ENCODE measurements at regions not wholly inside any gene's neighbourhood (a gene's known extent, or its start where the extent isn't known, plus 50 kb on each side); places are given as distances from the start of the nearest gene placed in this dataset.
"Not testable (repeated sequence)": the region's sequence is repeated elsewhere in the genome, so short reads cannot be mapped to it uniquely, and the experiment has no call there.

- no peak overlapping the region for H3K27ac ChIP-seq (ENCODE audit: low read length, poor library complexity, severe bottlenecking)
- H3K23ac ChIP-seq (ENCODE audit: low read length in 2 of 2): no peak overlapping the region
- no peak overlapping the region for H3K9ac ChIP-seq (ENCODE audit: low read length)
- H2BK5ac ChIP-seq (ENCODE audit: low read depth, low read length, poor library complexity, severe bottlenecking): no peak overlapping the region
- no peaks in the 10 kb centered on the region for H3K36me3 ChIP-seq (ENCODE audit: control insufficient read depth in 1 of 2, insufficient read depth in 2 of 2, low read depth in 1 of 2, low read length in 2 of 2)
- H3K4me1 ChIP-seq (ENCODE audit: control insufficient read depth, insufficient read depth, low read depth, low read length): no peaks in the 10 kb centered on the region
- H4K8ac ChIP-seq (ENCODE audit: low read length): no peak overlapping the region
- no peak overlapping the region for H2BK120ac ChIP-seq (ENCODE audit: low read depth, low read length)
- no peak overlapping the region for H3K18ac ChIP-seq (ENCODE audit: low read depth in 1 of 2, low read length in 2 of 2)
- H3K14ac ChIP-seq (ENCODE audit: low read length in 2 of 2): no peak overlapping the region
- no peak overlapping the region for H2AFZ ChIP-seq (ENCODE audit: low read depth, low read length)
- H2BK12ac ChIP-seq (ENCODE audit: low read length in 2 of 2): no peak overlapping the region
- H3K4me2 ChIP-seq (ENCODE audit: low read length, poor library complexity, severe bottlenecking): no peak overlapping the region
- H2AK5ac ChIP-seq (ENCODE audit: low read length, severe bottlenecking): no peak overlapping the region
- H2BK15ac ChIP-seq (ENCODE audit: low read depth, poor library complexity, severe bottlenecking): no peak overlapping the region
- H4K91ac ChIP-seq (ENCODE audit: low read length): no peak overlapping the region
- H3K4ac ChIP-seq (ENCODE audit: low read depth in 1 of 2, low read length in 2 of 2): no peak overlapping the region
- no peak overlapping the region for H3K4me3 ChIP-seq (ENCODE audit: insufficient read depth in 1 of 2, low read depth in 1 of 2, low read length in 2 of 2)
- no peaks in the 10 kb centered on the region for H3K9me3 ChIP-seq (ENCODE audit: control insufficient read depth, low read length)
- 82% methylated on average over 6 of the region's 6 CpGs for WGBS
- no peaks in the 10 kb centered on the region for H3K79me1 ChIP-seq (replicated peaks; ENCODE audit: low read length, poor library complexity, severe bottlenecking)
- peaks cover 0 to 40% of the 10 kb centered on the region in 2 experiments for H3K27me3 ChIP-seq (ENCODE audit: control insufficient read depth in 1 of 2, insufficient read depth in 1 of 2, low read length in 2 of 2)
- DNase-seq: no peak
Measured at GRCh38 chr17:20787281-20787680, 207.8 kb downstream of the CDRT15L2 start.

- Histone ChIP-seq H3K14ac (ENCODE audit: low read length in 2 of 2) (no peak overlapping the region), H2BK120ac (ENCODE audit: low read depth, low read length) (no peak overlapping the region), H2AK5ac (ENCODE audit: low read length, severe bottlenecking) (no peak overlapping the region), H3K36me3 (ENCODE audit: control insufficient read depth in 1 of 2, insufficient read depth in 2 of 2, low read depth in 1 of 2, low read length in 2 of 2) (no peaks in the 10 kb centered on the region), H3K4me3 (ENCODE audit: insufficient read depth in 1 of 2, low read depth in 1 of 2, low read length in 2 of 2) (no peak overlapping the region), H2BK5ac (ENCODE audit: low read depth, low read length, poor library complexity, severe bottlenecking) (no peak overlapping the region), H2AFZ (ENCODE audit: low read depth, low read length) (no peak overlapping the region), H2BK12ac (ENCODE audit: low read length in 2 of 2) (no peak overlapping the region), H3K18ac (ENCODE audit: low read depth in 1 of 2, low read length in 2 of 2) (no peak overlapping the region), H3K27ac (ENCODE audit: low read length, poor library complexity, severe bottlenecking) (no peak overlapping the region), H3K4me2 (ENCODE audit: low read length, poor library complexity, severe bottlenecking) (no peak overlapping the region), H2BK15ac (ENCODE audit: low read depth, poor library complexity, severe bottlenecking) (no peak overlapping the region), H3K4ac (ENCODE audit: low read depth in 1 of 2, low read length in 2 of 2) (no peak overlapping the region), H4K8ac (ENCODE audit: low read length) (no peak overlapping the region), H3K4me1 (ENCODE audit: control insufficient read depth, insufficient read depth, low read depth, low read length) (no peaks in the 10 kb centered on the region), H3K79me1 (replicated peaks; ENCODE audit: low read length, poor library complexity, severe bottlenecking) (no peaks in the 10 kb centered on the region), H3K23ac (ENCODE audit: low read length in 2 of 2) (no peak overlapping the region), H4K91ac (ENCODE audit: low read length) (no peak overlapping the region), H3K27me3 (ENCODE audit: control insufficient read depth in 1 of 2, insufficient read depth in 1 of 2, low read length in 2 of 2) (peaks cover 0 to 14% of the 10 kb centered on the region in 2 experiments), H3K9me3 (ENCODE audit: control insufficient read depth, low read length) (no peaks in the 10 kb centered on the region), H3K9ac (ENCODE audit: low read length) (no peak overlapping the region)
- whole genome bisulfite sequencing: 94% methylated on average over 5 of the region's 5 CpGs
- DNase-seq: no peak
Measured at GRCh38 chr17:20791626-20792025, 212.1 kb downstream of the CDRT15L2 start.

- H3K79me1 ChIP-seq (replicated peaks; ENCODE audit: low read length, poor library complexity, severe bottlenecking); H2AK5ac ChIP-seq (ENCODE audit: low read length, severe bottlenecking); DNase-seq; H4K91ac ChIP-seq (ENCODE audit: low read length); H3K9ac ChIP-seq (ENCODE audit: low read length); H3K36me3 ChIP-seq (ENCODE audit: control insufficient read depth in 1 of 2, insufficient read depth in 2 of 2, low read depth in 1 of 2, low read length in 2 of 2); H2BK12ac ChIP-seq (ENCODE audit: low read length in 2 of 2); H3K4me2 ChIP-seq (ENCODE audit: low read length, poor library complexity, severe bottlenecking); H2BK120ac ChIP-seq (ENCODE audit: low read depth, low read length); H3K9me3 ChIP-seq (ENCODE audit: control insufficient read depth, low read length); H3K4ac ChIP-seq (ENCODE audit: low read depth in 1 of 2, low read length in 2 of 2); H3K18ac ChIP-seq (ENCODE audit: low read depth in 1 of 2, low read length in 2 of 2); H3K4me1 ChIP-seq (ENCODE audit: control insufficient read depth, insufficient read depth, low read depth, low read length); H3K14ac ChIP-seq (ENCODE audit: low read length in 2 of 2); H3K27me3 ChIP-seq (ENCODE audit: control insufficient read depth in 1 of 2, insufficient read depth in 1 of 2, low read length in 2 of 2); H3K27ac ChIP-seq (ENCODE audit: low read length, poor library complexity, severe bottlenecking); H2BK5ac ChIP-seq (ENCODE audit: low read depth, low read length, poor library complexity, severe bottlenecking); H2AFZ ChIP-seq (ENCODE audit: low read depth, low read length); H2BK15ac ChIP-seq (ENCODE audit: low read depth, poor library complexity, severe bottlenecking); H3K23ac ChIP-seq (ENCODE audit: low read length in 2 of 2); H4K8ac ChIP-seq (ENCODE audit: low read length); H3K4me3 ChIP-seq (ENCODE audit: insufficient read depth in 1 of 2, low read depth in 1 of 2, low read length in 2 of 2): not testable (repeated sequence)
- 68% methylated on average over 4 of the region's 6 CpGs for WGBS
Measured at GRCh38 chr17:20794532-20794931, 215.0 kb downstream of the CDRT15L2 start.

DNA sequence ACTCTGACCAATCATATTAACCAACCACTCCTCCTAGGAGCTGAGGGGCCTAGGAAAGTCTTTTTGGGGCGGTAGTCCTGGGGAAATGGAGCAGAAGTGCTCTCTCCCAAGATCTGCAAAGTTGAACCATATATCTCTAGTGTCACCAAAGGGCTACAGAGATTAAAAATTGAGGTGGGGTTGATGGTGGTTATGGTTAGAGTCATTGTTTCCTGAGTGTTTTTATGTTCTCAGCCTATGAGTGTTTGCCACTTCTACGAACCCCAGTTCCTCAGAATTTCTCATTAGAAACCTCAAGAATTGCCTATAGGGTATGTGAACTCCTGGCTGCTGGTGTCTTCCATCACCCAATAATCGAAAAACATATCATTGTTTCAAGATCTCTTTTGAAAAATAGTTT, 217.8 kb downstream of the CDRT15L2 start:
- whole genome bisulfite sequencing: 100% methylated on average over 1 of the region's 3 CpGs
- Histone ChIP-seq H3K4me1 (ENCODE audit: control insufficient read depth, insufficient read depth, low read depth, low read length) (no peaks in the 10 kb centered on the region), H2BK120ac (ENCODE audit: low read depth, low read length) (no peak overlapping the region), H4K91ac (ENCODE audit: low read length) (no peak overlapping the region), H3K27me3 (ENCODE audit: control insufficient read depth in 1 of 2, insufficient read depth in 1 of 2, low read length in 2 of 2) (peaks cover 0 to 3% of the 10 kb centered on the region in 2 experiments), H4K8ac (ENCODE audit: low read length) (no peak overlapping the region), H3K18ac (ENCODE audit: low read depth in 1 of 2, low read length in 2 of 2) (no peak overlapping the region), H2AFZ (ENCODE audit: low read depth, low read length) (no peak overlapping the region), H3K9me3 (ENCODE audit: control insufficient read depth, low read length) (no peaks in the 10 kb centered on the region), H2AK5ac (ENCODE audit: low read length, severe bottlenecking) (no peak overlapping the region), H3K14ac (ENCODE audit: low read length in 2 of 2) (no peak overlapping the region), H2BK15ac (ENCODE audit: low read depth, poor library complexity, severe bottlenecking) (no peak overlapping the region), H3K4me3 (ENCODE audit: insufficient read depth in 1 of 2, low read depth in 1 of 2, low read length in 2 of 2) (no peak overlapping the region), H3K36me3 (ENCODE audit: control insufficient read depth in 1 of 2, insufficient read depth in 2 of 2, low read depth in 1 of 2, low read length in 2 of 2) (no peaks in the 10 kb centered on the region), H3K23ac (ENCODE audit: low read length in 2 of 2) (no peak overlapping the region), H2BK5ac (ENCODE audit: low read depth, low read length, poor library complexity, severe bottlenecking) (no peak overlapping the region), H3K4me2 (ENCODE audit: low read length, poor library complexity, severe bottlenecking) (no peak overlapping the region), H2BK12ac (ENCODE audit: low read length in 2 of 2) (no peak overlapping the region), H3K9ac (ENCODE audit: low read length) (no peak overlapping the region), H3K79me1 (replicated peaks; ENCODE audit: low read length, poor library complexity, severe bottlenecking) (no peaks in the 10 kb centered on the region), H3K4ac (ENCODE audit: low read depth in 1 of 2, low read length in 2 of 2) (no peak overlapping the region), H3K27ac (ENCODE audit: low read length, poor library complexity, severe bottlenecking) (no peak overlapping the region)
- DNase-seq: no peak
